Stimulated activated CD8-positive, alpha-beta memory T cell treated with anti-CD3 and anti-CD28 coated beads, Interleukin-15, amount 100 ng/mL, for 1 hour (primary cell): ENCODE measurements at regions not wholly inside any gene's neighbourhood (a gene's known extent, or its start where the extent isn't known, plus 50 kb on each side); places are given as distances from the start of the nearest gene placed in this dataset.
"Not testable (repeated sequence)": the region's sequence is repeated elsewhere in the genome, so short reads cannot be mapped to it uniquely, and the experiment has no call there.

Source experiments
- DNase-seq: peaks from one replicate; pipeline ENCODE4 v3.0.0-alpha.2; 2020; ENCODE audit warnings: low read depth

GRCh38 chr2:210961249-210961648, 404.9 kb downstream of the CPS1 start:
- DNase-seq = no peak

GRCh38 chr2:210963386-210963785, 407.0 kb downstream of the CPS1 start:
- no peak for DNase-seq

GRCh38 chr2:210964141-210964764, 407.9 kb downstream of the CPS1 start:
- no peak for DNase-seq

DNA sequence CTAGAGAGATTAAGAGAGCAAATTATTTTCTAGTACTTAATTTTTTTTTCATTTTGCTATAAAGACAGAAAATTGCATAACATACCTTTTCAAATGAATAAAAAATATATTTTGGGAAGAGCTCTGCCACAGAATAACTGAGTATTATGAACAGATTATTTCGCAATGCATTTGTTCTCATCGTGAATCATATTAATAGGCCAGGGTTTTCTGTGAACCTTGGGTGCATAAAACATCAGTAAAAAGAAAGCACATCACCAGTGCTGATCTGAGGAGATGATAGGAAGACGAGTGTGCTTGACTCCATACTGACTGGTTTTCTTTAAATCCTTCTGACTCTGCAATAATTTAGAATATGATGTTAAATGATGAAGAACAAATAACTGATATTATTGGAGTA, 409.1 kb downstream of the CPS1 start:
- DNase-seq = no peak

- DNase-seq = no peak
Measured at GRCh38 chr2:210966330-210966729, 409.9 kb downstream of the CPS1 start.

DNA sequence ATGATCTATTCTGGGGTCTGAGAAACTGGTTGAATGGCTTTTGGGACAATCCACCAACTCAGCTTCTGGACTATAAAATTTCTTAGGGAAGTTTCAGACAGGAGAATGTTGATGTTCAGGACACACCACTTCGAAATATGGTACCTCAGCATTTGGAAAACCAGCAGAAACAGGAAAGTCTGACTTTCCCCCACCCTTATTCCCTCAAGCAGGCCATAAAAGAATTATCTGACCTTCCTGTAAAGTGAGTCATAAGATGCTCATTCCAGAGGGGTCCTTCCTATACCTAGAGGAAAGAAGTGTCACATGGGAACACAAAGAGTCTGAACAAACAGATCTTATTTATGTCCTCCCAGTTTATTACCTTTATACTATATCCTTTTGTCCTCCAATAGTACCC, 415.0 kb downstream of the CPS1 start:
- no peak for DNase-seq

DNA sequence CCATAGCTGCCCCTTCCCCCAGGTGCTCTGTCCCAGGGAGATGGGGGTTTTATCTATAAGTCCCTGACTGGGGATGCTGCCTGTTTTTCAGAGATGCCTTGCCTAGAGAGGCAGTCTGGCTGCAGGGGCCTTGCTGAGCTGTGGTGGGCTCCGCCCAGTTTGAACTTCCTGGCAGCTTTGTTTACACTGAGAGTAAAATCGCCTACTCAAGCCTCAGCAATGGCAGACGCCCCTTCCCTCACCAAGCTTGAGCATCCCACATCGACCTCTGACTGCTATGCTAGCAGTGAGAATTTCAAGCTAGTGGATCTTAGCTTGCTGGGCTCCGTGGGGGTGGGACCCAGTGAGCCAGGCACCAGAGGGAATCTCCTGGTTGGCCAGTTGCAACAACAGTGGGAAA, 430.4 kb downstream of the CPS1 start:
- not testable (repeated sequence) for DNase-seq

DNA sequence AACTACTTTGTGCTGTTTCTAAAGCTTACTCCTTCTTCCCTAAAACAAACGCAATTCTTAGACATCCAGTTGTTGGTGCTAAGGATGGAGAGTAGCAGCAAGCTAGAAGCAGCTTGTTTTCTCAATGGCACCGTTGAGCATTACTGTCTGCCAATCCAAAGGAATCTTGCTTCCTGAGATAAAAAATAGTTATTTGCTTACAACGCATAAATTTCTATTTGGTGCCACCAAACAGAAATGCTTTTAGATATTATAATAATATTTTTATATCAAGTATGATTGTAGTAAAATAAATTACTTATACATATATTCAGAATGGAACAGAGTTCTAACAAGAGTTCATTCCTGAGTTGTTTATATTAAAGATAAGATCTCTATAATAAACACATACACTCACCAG, 434.7 kb downstream of the CPS1 start:
- no peak for DNase-seq

DNA sequence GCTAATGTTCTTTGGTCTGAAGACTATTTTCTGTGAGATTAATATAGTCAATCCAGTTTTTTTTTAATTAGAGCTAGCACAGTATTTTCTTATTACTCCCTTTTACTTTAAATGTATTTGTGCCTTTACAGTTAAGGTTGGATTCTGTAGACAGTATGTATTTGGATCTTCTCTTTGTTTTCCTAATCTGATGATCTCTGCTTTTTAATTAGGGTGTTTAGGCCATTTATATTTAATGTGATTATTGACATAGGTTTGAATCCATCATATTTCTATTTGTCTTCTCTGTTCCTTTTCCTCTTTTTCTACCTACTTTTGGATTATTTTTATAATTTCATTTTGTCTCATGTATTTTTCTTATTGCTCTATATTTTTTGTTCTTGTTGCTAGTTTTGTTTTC, 437.7 kb downstream of the CPS1 start:
- no peak for DNase-seq

GRCh38 chr2:210997373-210997772, 441.0 kb downstream of the CPS1 start:
- no peak for DNase-seq

GRCh38 chr2:210998334-210998733, 441.9 kb downstream of the CPS1 start:
- DNase-seq = no peak

GRCh38 chr2:211014376-211014775, 458.0 kb downstream of the CPS1 start:
- DNase-seq = no peak

- no peak for DNase-seq
Measured at GRCh38 chr2:211014906-211015305, 458.5 kb downstream of the CPS1 start.

GRCh38 chr2:211025089-211025488, 468.7 kb downstream of the CPS1 start:
- DNase-seq = not testable (repeated sequence)

DNA sequence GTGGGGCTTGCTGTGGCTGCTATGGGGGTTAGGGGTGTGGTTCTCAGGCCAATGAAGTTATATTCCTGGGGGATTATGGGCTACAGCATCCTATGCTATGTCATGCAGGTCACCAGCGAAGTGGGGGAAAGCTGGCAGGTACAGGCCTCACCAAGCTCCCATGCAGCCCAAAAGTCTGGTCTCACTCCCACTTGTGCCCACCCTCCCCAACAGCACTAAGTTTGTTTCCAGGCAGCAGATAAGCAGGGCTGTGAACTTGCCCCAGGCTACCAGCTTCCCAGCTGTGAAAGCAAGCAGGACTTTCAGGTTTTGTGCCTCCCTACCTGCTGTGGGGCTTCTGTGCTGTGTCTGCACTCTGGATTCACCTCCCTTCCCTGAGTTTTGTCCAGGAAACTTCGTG, 469.7 kb downstream of the CPS1 start:
- DNase-seq = no peak

DNA sequence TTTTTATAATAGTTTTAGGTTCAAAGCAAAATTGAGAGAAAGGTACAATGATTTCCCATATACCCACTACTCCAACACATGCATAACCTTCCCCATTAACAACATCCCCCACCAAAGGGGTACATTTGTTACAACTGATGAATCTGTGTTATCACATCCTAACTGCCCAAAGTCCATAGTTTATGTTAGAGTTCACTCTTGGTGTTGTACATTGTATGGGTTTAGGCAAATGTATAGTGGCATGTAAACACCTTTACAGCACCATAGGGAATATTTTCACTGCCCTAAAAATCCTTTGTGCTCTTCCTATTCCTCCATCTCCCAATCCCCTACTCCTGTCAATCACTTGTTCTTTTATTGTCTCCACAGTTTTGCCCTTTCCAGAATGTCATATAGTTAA, 471.6 kb downstream of the CPS1 start:
- no peak for DNase-seq

DNA sequence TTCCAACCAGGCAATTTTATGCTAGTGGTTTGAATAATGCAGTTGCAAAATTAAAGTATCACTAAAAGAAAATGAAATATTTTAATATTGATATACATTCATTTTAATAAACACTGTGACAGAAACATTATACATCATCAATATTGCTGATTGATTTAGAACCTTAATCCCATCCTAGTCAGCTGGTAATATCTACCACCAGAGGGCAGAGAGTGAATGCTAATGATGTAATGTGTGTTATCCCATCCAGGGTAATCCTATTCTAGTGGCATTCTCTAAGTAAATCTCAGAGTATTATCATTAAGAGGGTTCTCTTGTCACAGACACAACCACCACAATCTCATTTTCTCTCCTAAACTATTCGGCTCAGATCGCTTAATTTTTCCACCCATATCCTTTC, 477.4 kb downstream of the CPS1 start:
- DNase-seq = no peak

- DNase-seq = no peak
Measured at GRCh38 chr2:211035548-211036185, 479.3 kb downstream of the CPS1 start.

DNA sequence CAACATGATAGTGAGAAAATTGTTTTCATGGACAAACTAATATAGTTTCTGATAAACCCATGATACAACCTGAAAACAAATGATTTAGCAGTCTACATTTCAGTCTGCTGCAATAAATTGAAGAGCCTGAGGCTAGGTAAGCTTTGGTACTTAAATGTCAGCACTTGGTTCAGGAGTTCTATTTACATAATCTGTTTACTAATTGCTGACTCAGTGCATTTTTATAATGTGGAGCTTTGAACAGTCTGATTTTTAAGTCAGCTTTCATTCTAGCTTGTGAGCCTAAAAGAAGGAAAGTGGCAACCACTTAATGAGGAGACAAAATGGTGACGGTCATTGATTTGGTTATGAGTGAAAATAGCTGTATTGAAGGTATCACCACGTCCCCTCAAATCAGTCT, 488.6 kb downstream of the CPS1 start:
- no peak for DNase-seq

GRCh38 chr2:211049321-211050018, 493.1 kb downstream of the CPS1 start:
- DNase-seq = no peak

GRCh38 chr2:211055438-211055837, 499.0 kb downstream of the CPS1 start:
- DNase-seq = no peak

- no peak for DNase-seq
Measured at GRCh38 chr2:211061612-211062296, 505.4 kb downstream of the CPS1 start.

DNA sequence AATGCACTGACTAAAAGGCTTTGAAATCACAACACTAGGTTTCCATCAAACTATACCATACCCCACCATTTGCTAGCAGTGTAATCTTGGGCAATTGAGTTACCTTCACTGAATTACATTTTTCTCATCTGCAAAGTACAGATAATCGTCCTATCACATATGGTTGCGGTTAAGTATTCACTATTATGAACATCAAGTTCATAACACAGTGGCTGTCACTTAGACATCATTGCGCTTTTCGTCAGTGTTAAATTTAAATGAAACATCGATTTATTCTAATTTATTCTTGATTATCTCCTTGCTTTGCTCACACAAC, 505.9 kb downstream of the CPS1 start:
- no peak for DNase-seq
